EL (cell line): ENCODE measurements at regions not wholly inside any gene's neighbourhood (a gene's known extent, or its start where the extent isn't known, plus 50 kb on each side); places are given as distances from the start of the nearest gene placed in this dataset.

Experiments
- DNase-seq: peaks from one replicate; pipeline ENCODE4 v3.0.0-alpha.2; 2016

GRCh38 chr21:20617130-20617529 lies 381.1 kb upstream of the NCAM2 start:
- no peak for DNase-seq

- no peak for DNase-seq
Measured at GRCh38 chr21:20618878-20619277, 379.3 kb upstream of the NCAM2 start.

- no peak for DNase-seq
Measured at GRCh38 chr21:20627594-20627993, 370.6 kb upstream of the NCAM2 start.

- DNase-seq = no peak
Measured at GRCh38 chr21:20631633-20632032, 366.6 kb upstream of the NCAM2 start.

- no peak for DNase-seq
Measured at GRCh38 chr21:20639026-20639425, 359.2 kb upstream of the NCAM2 start.

- no peak for DNase-seq
Measured at GRCh38 chr21:20641241-20641640, 357.0 kb upstream of the NCAM2 start.

- DNase-seq = no peak
Measured at GRCh38 chr21:20642681-20643080, 355.5 kb upstream of the NCAM2 start.

GRCh38 chr21:20644552-20644951 lies 353.7 kb upstream of the NCAM2 start:
- no peak for DNase-seq

- DNase-seq = no peak
Measured at GRCh38 chr21:20645344-20645743, 352.9 kb upstream of the NCAM2 start.

GRCh38 chr21:20646431-20647165 lies 351.6 kb upstream of the NCAM2 start:
- no peak for DNase-seq

GRCh38 chr21:20647607-20648006 lies 350.6 kb upstream of the NCAM2 start:
- no peak for DNase-seq

GRCh38 chr21:20649231-20649630 lies 349.0 kb upstream of the NCAM2 start:
- DNase-seq = no peak

GRCh38 chr21:20652846-20653245 lies 345.4 kb upstream of the NCAM2 start:
- no peak for DNase-seq

GRCh38 chr21:20661246-20661645 lies 337.0 kb upstream of the NCAM2 start:
- DNase-seq = no peak

GRCh38 chr21:20661745-20662422 lies 336.3 kb upstream of the NCAM2 start:
- no peak for DNase-seq

GRCh38 chr21:20662514-20662913 lies 335.7 kb upstream of the NCAM2 start:
- no peak for DNase-seq

- DNase-seq = no peak
Measured at GRCh38 chr21:20667931-20668330, 330.3 kb upstream of the NCAM2 start.

GRCh38 chr21:20685475-20685874 lies 312.7 kb upstream of the NCAM2 start:
- DNase-seq = no peak

- DNase-seq = no peak
Measured at GRCh38 chr21:20698585-20698984, 299.6 kb upstream of the NCAM2 start.

- DNase-seq = no peak
Measured at GRCh38 chr21:20701235-20701634, 297.0 kb upstream of the NCAM2 start.

- no peak for DNase-seq
Measured at GRCh38 chr21:20703112-20703767, 295.0 kb upstream of the NCAM2 start.

GRCh38 chr21:20720623-20721022 lies 277.6 kb upstream of the NCAM2 start:
- DNase-seq = no peak

- no peak for DNase-seq
Measured at GRCh38 chr21:20721151-20721550, 277.1 kb upstream of the NCAM2 start.

GRCh38 chr21:20728691-20729090 lies 269.5 kb upstream of the NCAM2 start:
- no peak for DNase-seq
